Stimulated activated effector memory CD8-positive, alpha-beta T cell treated with anti-CD3 and anti-CD28 coated beads, Interleukin-12 subunit alpha, Interleukin-12 subunit beta, amount 100 ng/mL, for 72 hours (primary cell): ENCODE measurements at regions not wholly inside any gene's neighbourhood (a gene's known extent, or its start where the extent isn't known, plus 50 kb on each side); places are given as distances from the start of the nearest gene placed in this dataset.

Source experiments
- ATAC-seq: fragments of 150-1000 bp; cut with Tn5 transposase; 2 replicates; pipeline ENCODE4 v1.10.0; 2021
- DNase-seq, 2 donors: peaks; one replicate each; pipeline ENCODE4 v3.0.0; 2021 to 2022; ENCODE audit warnings: low spot score in 2 of 2
- H3K27ac Mint-ChIP-seq: one replicate; pipeline ENCODE4 v1.8.0; 2022; ENCODE audit warnings: mild to moderate bottlenecking, mixed read lengths
- H3K36me3 Mint-ChIP-seq: one replicate; pipeline ENCODE4 v1.8.0; 2022; ENCODE audit warnings: mild to moderate bottlenecking, mixed read lengths
- H3K4me1 Mint-ChIP-seq: one replicate; pipeline ENCODE4 v1.8.0; 2022; ENCODE audit warnings: mixed read lengths
- H3K4me3 Mint-ChIP-seq: one replicate; pipeline ENCODE4 v1.8.0; 2022; ENCODE audit warnings: mild to moderate bottlenecking, mixed read lengths
- H3K9me3 Mint-ChIP-seq: one replicate; pipeline ENCODE4 v1.8.0; 2022; ENCODE audit warnings: mixed read lengths

DNA sequence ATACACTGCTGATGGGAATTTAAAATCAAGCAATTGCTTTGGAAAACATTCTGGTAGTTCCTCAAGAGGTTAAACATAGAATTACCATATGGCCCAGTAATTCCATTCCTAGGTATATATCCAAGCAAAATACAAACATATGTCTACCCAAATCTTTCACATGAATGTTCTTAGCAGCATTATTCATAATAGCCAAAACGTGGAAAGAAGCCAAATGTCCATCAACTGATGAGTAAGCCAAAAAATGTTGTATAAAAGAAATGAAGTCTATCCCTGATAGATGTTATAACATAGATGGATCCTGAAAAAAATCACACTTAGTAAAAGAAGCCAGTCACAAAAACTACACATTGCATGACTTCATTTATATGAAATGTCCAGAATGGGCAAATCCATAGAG lies 893.0 kb downstream of the SORCS3 start:
- Mint-ChIP-seq H3K4me3 (no peak overlapping the region), H3K4me1 (no peaks in the 10 kb centered on the region), H3K36me3 (no peaks in the 10 kb centered on the region), H3K27ac (no peak overlapping the region), H3K9me3 (peaks cover 14% of the 10 kb centered on the region)
- no peak for ATAC-seq
- DNase-seq: no peak

DNA sequence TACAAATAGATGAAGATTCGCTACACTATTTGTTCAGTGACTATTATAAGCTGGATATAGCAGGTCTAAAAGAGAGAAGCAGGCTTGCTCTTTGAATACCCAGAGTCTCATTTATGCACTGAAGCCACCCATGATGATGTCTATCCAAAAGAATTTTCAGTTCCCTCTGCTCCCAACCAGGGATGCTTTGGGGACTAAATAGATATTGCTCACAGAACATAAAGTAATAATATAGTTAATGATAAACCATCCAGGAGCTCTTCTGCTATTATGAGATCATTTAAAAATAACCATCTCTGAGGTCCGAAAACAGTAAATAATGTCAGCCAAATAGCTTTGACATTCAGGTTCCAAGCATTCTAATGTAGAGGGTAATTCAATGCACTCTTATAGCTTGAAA lies 875.4 kb downstream of the SORCS3 start:
- no peaks in the 10 kb centered on the region for H3K4me1 Mint-ChIP-seq

DNA sequence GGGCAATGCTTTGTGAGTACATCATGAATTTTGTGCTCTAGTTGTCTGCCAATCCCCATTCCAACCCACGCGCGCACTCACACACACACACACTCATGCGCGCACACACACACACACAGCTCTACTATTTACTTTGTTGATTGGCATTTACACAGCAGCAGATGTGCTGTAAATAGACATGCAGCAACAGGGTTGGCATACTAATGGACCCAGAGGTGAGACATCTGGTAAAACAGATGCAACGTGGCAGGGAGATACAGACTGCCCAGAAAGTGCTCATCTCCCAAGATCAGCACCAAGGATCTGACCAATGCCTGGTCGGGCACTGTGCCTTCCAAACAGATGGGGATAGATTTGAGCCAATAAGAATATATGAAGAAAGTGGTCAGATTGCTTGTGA lies 873.0 kb downstream of the SORCS3 start:
- H3K36me3 Mint-ChIP-seq: no peaks in the 10 kb centered on the region
- no peak for DNase-seq
- H3K4me3 Mint-ChIP-seq: no peak overlapping the region
- ATAC-seq: no peak
- H3K9me3 Mint-ChIP-seq: peaks cover 18% of the 10 kb centered on the region
- no peaks in the 10 kb centered on the region for H3K4me1 Mint-ChIP-seq
- no peak overlapping the region for H3K27ac Mint-ChIP-seq

More for the DNA sequence above, 875.4 kb downstream of the SORCS3 start:
- Mint-ChIP-seq H3K9me3 (peaks cover 13% of the 10 kb centered on the region), H3K36me3 (no peaks in the 10 kb centered on the region), H3K27ac (no peak overlapping the region), H3K4me3 (no peak overlapping the region)
- DNase-seq (no peak), ATAC-seq (no peak)

DNA sequence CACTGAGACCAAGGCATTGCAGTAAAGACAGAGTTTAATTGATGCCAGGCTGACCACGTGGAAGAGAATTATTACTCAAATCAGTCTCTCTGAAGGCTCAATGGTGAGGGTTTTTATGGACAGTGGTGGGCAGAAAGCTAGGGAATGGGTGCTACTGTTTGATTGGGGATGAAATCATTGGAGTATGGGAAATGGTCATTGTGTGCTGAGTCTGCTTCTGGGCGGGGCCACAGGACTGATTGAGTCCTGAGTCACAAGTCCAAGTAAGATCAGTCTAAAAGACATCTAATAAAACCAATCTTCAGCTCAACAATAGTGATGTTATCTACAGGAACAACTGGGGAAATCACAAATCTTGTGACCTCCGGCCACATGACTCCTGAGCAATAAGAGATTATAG lies 868.4 kb downstream of the SORCS3 start:
- H3K4me3 Mint-ChIP-seq: no peak overlapping the region
- no peaks in the 10 kb centered on the region for H3K4me1 Mint-ChIP-seq
- H3K27ac Mint-ChIP-seq: no peak overlapping the region
- DNase-seq (no peak), ATAC-seq (no peak)
- H3K36me3 Mint-ChIP-seq: no peaks in the 10 kb centered on the region
- peaks cover 8% of the 10 kb centered on the region for H3K9me3 Mint-ChIP-seq

DNA sequence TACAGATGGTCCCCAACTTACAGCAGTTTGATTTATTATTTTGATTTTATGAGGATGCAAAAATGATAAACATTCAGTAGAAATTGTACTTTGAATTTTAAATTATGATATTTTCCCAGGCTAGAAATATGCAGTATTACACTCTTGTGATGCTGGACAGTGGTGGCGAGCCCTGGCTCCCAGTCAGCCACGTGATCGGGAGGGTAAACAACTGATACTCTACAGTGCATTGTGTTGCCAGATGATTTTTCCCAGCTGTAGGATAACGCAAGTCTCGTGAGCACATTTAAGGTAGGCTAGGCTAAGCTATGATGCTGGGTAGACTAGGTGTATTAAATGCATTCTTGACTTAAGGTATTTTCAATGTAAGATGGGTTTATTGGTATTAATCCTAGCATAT lies 865.2 kb downstream of the SORCS3 start:
- no peak overlapping the region for H3K4me3 Mint-ChIP-seq
- no peak for DNase-seq
- no peaks in the 10 kb centered on the region for H3K36me3 Mint-ChIP-seq
- no peaks in the 10 kb centered on the region for H3K4me1 Mint-ChIP-seq
- no peak for ATAC-seq
- no peak overlapping the region for H3K27ac Mint-ChIP-seq
- H3K9me3 Mint-ChIP-seq: peaks cover 8% of the 10 kb centered on the region

DNA sequence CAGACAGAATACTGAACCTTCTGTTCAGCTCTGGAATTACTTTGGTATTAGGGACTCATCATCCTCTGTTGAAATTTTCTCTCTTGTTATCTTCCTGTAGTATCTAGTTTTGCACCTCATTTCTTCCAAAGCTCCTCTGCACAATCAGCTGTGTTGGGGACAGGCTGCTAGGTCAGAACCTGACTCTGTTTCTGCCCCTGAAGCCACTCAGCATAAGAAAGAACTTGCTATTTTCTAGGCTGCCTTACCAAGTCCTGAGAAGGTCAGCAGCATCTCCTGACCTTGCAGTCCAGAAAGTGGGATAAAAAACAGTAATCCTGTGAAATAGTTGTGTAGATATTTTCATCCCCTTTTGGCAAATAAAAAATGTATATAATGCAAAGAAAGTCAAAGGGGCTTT lies 862.6 kb downstream of the SORCS3 start:
- Mint-ChIP-seq H3K9me3 (peaks cover 4% of the 10 kb centered on the region), H3K4me3 (no peak overlapping the region), H3K4me1 (no peaks in the 10 kb centered on the region), H3K36me3 (no peaks in the 10 kb centered on the region), H3K27ac (no peak overlapping the region)
- DNase-seq (no peak), ATAC-seq (no peak)

DNA sequence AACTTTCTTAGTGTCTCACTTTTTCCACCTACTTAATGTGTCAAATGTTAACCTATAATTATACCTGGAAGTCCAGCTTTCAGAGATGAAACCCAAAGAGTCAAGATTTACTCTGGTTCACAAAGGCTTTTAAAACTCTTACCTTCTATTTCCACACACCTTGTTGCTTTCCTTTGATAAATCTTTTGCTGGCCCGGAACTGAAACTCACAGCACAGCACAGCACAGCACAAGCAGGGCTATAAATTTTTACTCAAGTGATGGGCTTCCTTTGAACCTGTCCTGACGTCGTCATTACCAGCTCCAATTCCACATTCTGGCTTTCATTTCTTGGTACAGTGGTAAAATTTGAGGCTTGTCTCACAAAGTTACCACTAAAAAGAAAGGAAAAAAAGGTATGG lies 861.0 kb downstream of the SORCS3 start:
- Mint-ChIP-seq H3K4me3 (no peak overlapping the region), H3K4me1 (no peaks in the 10 kb centered on the region), H3K36me3 (no peaks in the 10 kb centered on the region), H3K9me3 (peaks cover 9% of the 10 kb centered on the region), H3K27ac (no peak overlapping the region)
- ATAC-seq (no peak), DNase-seq (no peak)

DNA sequence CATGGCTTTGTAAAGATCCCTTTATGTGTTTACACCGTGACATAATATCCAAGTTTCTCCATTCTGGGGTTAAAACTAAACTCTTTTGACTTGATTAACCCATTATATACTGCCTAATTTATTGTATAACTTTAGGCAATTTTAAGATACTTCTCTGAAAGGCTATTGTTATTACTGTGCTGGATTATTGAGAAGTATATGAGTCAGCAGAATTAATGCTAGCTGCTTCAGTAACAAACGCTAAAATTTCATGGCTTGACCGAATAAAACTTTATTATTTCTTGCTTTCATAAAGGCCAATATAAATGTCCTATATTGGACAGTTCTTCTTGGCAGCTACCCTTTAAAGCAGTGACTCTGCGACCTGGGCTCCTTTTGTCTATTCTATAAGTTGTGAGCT lies 853.9 kb downstream of the SORCS3 start:
- Mint-ChIP-seq H3K9me3 (peaks cover 15% of the 10 kb centered on the region), H3K4me1 (no peaks in the 10 kb centered on the region), H3K36me3 (no peaks in the 10 kb centered on the region), H3K4me3 (no peak overlapping the region), H3K27ac (no peak overlapping the region)
- no peak for ATAC-seq
- DNase-seq: no peak

DNA sequence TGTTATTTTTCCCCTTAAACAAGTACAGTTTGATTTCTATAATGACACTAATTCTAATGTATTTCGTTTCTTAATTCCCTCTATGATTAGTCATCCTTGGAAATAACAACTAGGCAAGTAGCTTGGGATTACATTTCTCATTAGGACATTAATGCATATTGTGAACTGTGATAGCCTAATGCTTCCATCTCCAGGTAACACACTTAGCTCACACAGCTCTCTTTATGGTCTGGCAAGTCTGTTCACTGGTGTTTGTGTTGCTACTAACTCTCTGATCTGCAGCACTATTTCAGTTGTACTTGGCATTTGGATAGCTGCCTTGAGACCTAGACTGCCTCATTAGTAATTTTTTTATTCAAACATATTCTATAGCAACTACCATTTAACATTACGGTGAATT lies 853.2 kb downstream of the SORCS3 start:
- H3K4me1 Mint-ChIP-seq: no peaks in the 10 kb centered on the region
- no peak overlapping the region for H3K27ac Mint-ChIP-seq
- H3K36me3 Mint-ChIP-seq: no peaks in the 10 kb centered on the region
- H3K9me3 Mint-ChIP-seq: peaks cover 14% of the 10 kb centered on the region
- H3K4me3 Mint-ChIP-seq: no peak overlapping the region
- ATAC-seq: no peak
- DNase-seq: no peak

DNA sequence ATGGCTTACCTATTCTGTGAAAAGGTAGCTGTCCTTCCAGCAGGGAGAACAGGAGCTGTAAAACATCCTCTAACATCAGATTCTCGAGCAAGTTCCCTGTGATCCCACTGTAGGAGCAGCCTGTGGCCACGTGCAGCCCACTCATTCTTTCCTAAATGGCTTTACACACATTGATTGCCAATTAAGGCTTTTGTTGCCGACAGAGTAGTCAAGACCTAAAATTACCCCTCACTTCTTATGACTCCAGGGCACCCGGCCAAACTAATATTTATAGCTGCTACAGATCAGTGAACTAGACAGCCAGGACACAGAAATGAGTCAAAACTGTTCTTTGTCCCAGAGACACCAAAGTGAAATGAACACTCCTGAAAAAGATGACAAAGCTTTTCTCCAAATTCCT lies 832.1 kb downstream of the SORCS3 start:
- peaks cover 13% of the 10 kb centered on the region for H3K9me3 Mint-ChIP-seq
- no peak for ATAC-seq

DNA sequence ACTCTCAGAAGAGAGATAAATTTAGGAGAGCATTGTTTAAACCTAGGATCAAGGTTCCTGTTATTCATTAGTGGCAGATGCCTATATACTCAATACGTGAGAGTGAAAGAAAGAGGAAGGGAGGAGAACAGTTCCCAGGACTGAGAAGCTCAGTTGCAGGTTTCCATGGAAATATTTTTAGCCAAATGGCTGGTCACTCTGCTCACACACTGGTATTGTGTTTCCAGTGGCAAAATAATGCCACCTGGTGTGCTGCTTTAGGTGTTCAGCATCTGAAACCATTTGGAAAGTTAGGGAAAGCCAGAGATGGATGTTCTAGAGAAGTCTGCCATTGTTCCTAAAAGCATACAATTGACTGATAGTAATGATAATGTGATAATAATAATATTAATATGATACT lies 827.7 kb downstream of the SORCS3 start:
- no peaks in the 10 kb centered on the region for H3K36me3 Mint-ChIP-seq
- H3K4me1 Mint-ChIP-seq: no peaks in the 10 kb centered on the region
- no peak overlapping the region for H3K27ac Mint-ChIP-seq
- DNase-seq (no peak), ATAC-seq (no peak)
- no peak overlapping the region for H3K4me3 Mint-ChIP-seq
- peaks cover 20% of the 10 kb centered on the region for H3K9me3 Mint-ChIP-seq

More for the DNA sequence above, 832.1 kb downstream of the SORCS3 start:
- no peak for DNase-seq
- Mint-ChIP-seq H3K4me3 (no peak overlapping the region), H3K4me1 (no peaks in the 10 kb centered on the region), H3K27ac (no peak overlapping the region), H3K36me3 (no peaks in the 10 kb centered on the region)

DNA sequence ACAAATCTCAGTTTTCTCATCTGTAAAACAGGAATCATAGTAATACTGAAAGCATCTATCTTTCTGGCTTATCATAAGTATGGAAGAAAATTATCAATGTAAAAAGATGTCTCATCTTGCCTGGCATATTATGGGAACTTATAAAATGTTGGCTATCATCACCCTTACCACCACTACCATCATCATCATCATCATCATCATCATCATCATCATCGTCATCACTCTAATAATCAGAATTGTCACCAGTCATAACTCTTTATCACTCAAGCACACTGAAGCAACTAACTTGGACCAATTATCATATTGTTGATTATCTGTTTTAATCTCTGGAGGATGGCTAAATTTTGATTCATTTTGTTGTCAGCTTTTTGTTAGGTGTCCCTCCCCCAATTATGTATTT lies 825.4 kb downstream of the SORCS3 start:
- ATAC-seq (no peak), DNase-seq (no peak)
- Mint-ChIP-seq H3K4me3 (no peak overlapping the region), H3K9me3 (peaks cover 17% of the 10 kb centered on the region), H3K36me3 (no peaks in the 10 kb centered on the region), H3K4me1 (no peaks in the 10 kb centered on the region), H3K27ac (no peak overlapping the region)

DNA sequence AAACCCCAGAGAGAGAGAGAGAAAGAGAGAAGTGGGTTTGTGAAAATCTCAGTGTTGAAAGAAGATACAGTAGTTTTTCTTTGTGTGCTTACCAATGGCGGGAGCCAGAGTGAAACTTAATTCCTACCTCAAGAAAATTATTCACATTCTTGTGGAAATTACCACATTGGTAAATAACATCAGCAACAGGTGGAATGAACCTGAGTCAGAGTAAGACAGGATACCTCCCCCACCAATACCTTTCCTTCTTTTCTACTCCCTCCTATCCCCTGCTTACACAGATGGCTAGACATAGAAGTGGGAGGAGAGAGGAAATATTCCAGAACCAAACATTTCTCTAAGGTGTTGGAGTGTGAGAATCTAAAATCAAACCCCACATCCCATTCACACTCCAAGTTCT lies 793.9 kb downstream of the SORCS3 start:
- Mint-ChIP-seq H3K27ac (no peak overlapping the region), H3K36me3 (no peaks in the 10 kb centered on the region), H3K9me3 (peaks cover 18% of the 10 kb centered on the region), H3K4me3 (no peak overlapping the region), H3K4me1 (no peaks in the 10 kb centered on the region)
- ATAC-seq: no peak
- no peak for DNase-seq

DNA sequence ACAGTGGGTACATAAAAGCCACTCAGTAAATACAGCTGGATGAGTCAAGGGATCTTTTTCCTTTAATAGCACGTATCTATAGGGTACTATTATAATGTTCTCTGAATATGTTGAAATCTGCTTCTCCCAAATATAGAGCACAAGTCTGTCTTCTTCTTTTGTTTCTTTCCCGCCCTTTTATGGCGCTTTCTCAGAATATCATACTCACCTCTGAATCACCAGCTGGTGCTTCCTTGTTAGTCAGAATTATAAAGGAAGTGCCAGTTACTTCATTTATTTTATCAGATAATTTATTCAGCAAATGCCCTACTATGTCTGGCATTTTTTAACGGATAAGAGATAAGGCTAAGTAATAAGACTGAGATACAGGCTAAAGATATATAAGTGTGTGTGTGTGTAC lies 772.9 kb downstream of the SORCS3 start:
- H3K4me3 Mint-ChIP-seq: no peak overlapping the region
- H3K36me3 Mint-ChIP-seq: no peaks in the 10 kb centered on the region
- DNase-seq (no peak), ATAC-seq (no peak)
- H3K9me3 Mint-ChIP-seq: peaks cover 14% of the 10 kb centered on the region
- H3K4me1 Mint-ChIP-seq: no peaks in the 10 kb centered on the region
- H3K27ac Mint-ChIP-seq: no peak overlapping the region

DNA sequence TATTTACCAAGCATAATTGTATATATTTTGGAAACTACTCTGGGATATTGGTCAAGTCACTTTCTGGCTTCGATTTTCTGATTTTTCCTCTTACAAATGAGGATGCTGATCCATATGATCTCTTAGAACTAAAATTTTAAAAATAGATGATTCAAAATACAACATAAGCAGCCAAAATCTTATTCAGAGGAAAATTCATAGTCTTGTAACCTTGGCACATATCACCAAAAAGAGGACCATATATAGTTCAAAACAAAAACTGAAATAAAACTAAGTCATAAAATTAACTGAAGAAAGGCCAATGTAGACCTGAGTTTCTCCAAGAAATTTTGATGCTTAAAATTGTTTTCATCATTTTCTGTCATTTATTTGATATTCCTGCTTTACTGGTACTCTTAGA lies 768.3 kb downstream of the SORCS3 start:
- DNase-seq (no peak), ATAC-seq (no peak)
- H3K4me1 Mint-ChIP-seq: no peaks in the 10 kb centered on the region
- H3K9me3 Mint-ChIP-seq: peaks cover 9% of the 10 kb centered on the region
- H3K36me3 Mint-ChIP-seq: no peaks in the 10 kb centered on the region
- H3K4me3 Mint-ChIP-seq: no peak overlapping the region
- H3K27ac Mint-ChIP-seq: no peak overlapping the region

DNA sequence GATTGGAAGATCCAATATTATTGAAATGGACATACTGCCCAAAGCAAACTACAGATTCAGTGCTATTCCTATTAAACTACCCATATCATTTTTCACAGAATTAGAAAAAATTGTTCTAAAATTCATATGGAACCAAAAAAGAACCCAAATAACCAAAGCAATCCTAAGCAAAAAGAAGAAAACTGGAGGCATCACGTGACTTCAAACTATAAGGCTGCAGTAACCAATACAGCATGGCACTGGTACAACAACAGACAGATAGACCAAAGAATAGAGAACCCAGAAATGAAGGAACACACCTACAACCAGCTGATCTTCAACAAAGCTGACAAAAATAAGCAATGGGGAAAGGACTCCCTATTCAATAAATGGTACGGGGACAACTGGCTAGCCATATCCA lies 765.4 kb downstream of the SORCS3 start:
- no peaks in the 10 kb centered on the region for H3K4me1 Mint-ChIP-seq
- H3K36me3 Mint-ChIP-seq: no peaks in the 10 kb centered on the region
- no peak overlapping the region for H3K4me3 Mint-ChIP-seq
- no peak for DNase-seq
- no peak overlapping the region for H3K27ac Mint-ChIP-seq
- peaks cover 13% of the 10 kb centered on the region for H3K9me3 Mint-ChIP-seq
- ATAC-seq: no peak

DNA sequence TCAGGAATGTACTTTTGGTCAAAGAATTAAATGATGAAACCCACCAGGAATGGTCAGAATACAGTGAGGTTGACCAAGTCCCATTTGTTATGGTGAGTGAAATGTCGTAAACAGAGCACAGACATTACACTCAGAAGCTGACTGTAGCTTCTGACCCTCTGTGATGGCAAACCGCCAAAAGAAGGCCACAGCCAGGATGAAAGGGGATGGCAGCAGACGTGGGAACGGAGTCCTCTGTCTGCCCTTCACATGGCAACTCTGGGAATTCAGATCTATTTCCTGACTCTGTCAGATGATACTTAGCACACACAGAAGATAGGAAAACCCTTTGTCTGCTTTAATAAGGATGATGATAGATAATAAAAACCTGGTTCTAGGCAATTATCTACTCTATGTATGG lies 757.1 kb downstream of the SORCS3 start:
- peaks cover 28% of the 10 kb centered on the region for H3K9me3 Mint-ChIP-seq
- ATAC-seq (no peak), DNase-seq (no peak)
- H3K36me3 Mint-ChIP-seq: no peaks in the 10 kb centered on the region
- no peak overlapping the region for H3K4me3 Mint-ChIP-seq
- no peak overlapping the region for H3K27ac Mint-ChIP-seq
- H3K4me1 Mint-ChIP-seq: no peaks in the 10 kb centered on the region
